ENCODE measurements at regions not wholly inside any gene's neighbourhood (a gene's known extent, or its start where the extent isn't known, plus 50 kb on each side); places are given as distances from the start of the nearest gene placed in this dataset.

GRCh38 chr5:124647352-124647751 is 99.1 kb downstream of the ZNF608 start:
- DNase-seq (ENCODE audit: low spot score) (no peak), FAIRE-seq (no peak)

- FAIRE-seq (peak; percentile 53), DNase-seq (ENCODE audit: low spot score) (peak; percentile 55)
These were observed 101.0 kb downstream of the ZNF608 start for GRCh38 chr5:124645396-124645795.

GRCh38 chr5:124644582-124644981 is 101.9 kb downstream of the ZNF608 start:
- FAIRE-seq = no peak
- no peak for DNase-seq (ENCODE audit: low spot score)

- DNase-seq (ENCODE audit: low spot score) = peak; percentile 62
- FAIRE-seq = no peak
These were observed 102.3 kb downstream of the ZNF608 start for GRCh38 chr5:124644138-124644537.

- DNase-seq (ENCODE audit: low spot score) (no peak), FAIRE-seq (no peak)
These were observed 103.1 kb downstream of the ZNF608 start for GRCh38 chr5:124643336-124643735.

GRCh38 chr5:124642151-124642550 is 104.3 kb downstream of the ZNF608 start:
- DNase-seq (ENCODE audit: low spot score) (no peak), FAIRE-seq (no peak)

- FAIRE-seq (no peak), DNase-seq (ENCODE audit: low spot score) (no peak)
These were observed 105.2 kb downstream of the ZNF608 start for GRCh38 chr5:124641154-124641792.

GRCh38 chr5:124639095-124639665 is 107.3 kb downstream of the ZNF608 start:
- FAIRE-seq (no peak), DNase-seq (ENCODE audit: low spot score) (no peak)

GRCh38 chr5:124637011-124637410 is 109.4 kb downstream of the ZNF608 start:
- DNase-seq (ENCODE audit: low spot score) (no peak), FAIRE-seq (no peak)

- DNase-seq (ENCODE audit: low spot score) (no peak), FAIRE-seq (no peak)
These were observed 111.6 kb downstream of the ZNF608 start for GRCh38 chr5:124634741-124635323.

- DNase-seq (ENCODE audit: low spot score) (no peak), FAIRE-seq (no peak)
These were observed 112.2 kb downstream of the ZNF608 start for GRCh38 chr5:124634228-124634739.

GRCh38 chr5:124633209-124633608 is 113.2 kb downstream of the ZNF608 start:
- DNase-seq (ENCODE audit: low spot score) (no peak), FAIRE-seq (no peak)

GRCh38 chr5:124631874-124632550 is 114.4 kb downstream of the ZNF608 start:
- FAIRE-seq = no peak
- peak; percentile 23 for DNase-seq (ENCODE audit: low spot score)

GRCh38 chr5:124630767-124631704 is 115.4 kb downstream of the ZNF608 start:
- DNase-seq (ENCODE audit: low spot score) (peak; percentile 74), FAIRE-seq (peak; percentile 31)

- peak; percentile 100 for DNase-seq (ENCODE audit: low spot score)
These were observed 117.5 kb downstream of the ZNF608 start for GRCh38 chr5:124628721-124629596.

GRCh38 chr5:124627815-124628595 is 118.4 kb downstream of the ZNF608 start:
- FAIRE-seq (no peak), DNase-seq (ENCODE audit: low spot score) (peak; percentile 60)

More at GRCh38 chr5:124628721-124629596, 117.5 kb downstream of the ZNF608 start:
- peak; percentile 97 for FAIRE-seq

- DNase-seq (ENCODE audit: low spot score) = no peak
- no peak for FAIRE-seq
These were observed 120.4 kb downstream of the ZNF608 start for GRCh38 chr5:124626053-124626452.

- DNase-seq (ENCODE audit: low spot score) (no peak), FAIRE-seq (no peak)
These were observed 123.2 kb downstream of the ZNF608 start for GRCh38 chr5:124623265-124623664.

GRCh38 chr5:124622851-124623250 is 123.6 kb downstream of the ZNF608 start:
- FAIRE-seq (no peak), DNase-seq (ENCODE audit: low spot score) (no peak)

Measured in RCC 7860 (cell line).